ENCODE measurements at regions not wholly inside any gene's neighbourhood (a gene's known extent, or its start where the extent isn't known, plus 50 kb on each side); places are given as distances from the start of the nearest gene placed in this dataset.

- H4K20me1 ChIP-seq (ENCODE audit: insufficient read depth), result no peaks in the 10 kb centered on the region
- no peaks in the 10 kb centered on the region for H3K36me3 ChIP-seq (ENCODE audit: insufficient read depth)
- H3K27me3 ChIP-seq (ENCODE audit: insufficient read depth, low read depth), result no peaks in the 10 kb centered on the region
- no peak overlapping the region for H3K9ac ChIP-seq
- no peaks in the 10 kb centered on the region for H3K4me1 ChIP-seq (ENCODE audit: low read depth, poor library complexity, severe bottlenecking)
- no peak overlapping the region for H3K27ac ChIP-seq
- no peak overlapping the region for H3K4me2 ChIP-seq
- H3K79me2 ChIP-seq (ENCODE audit: insufficient read depth, low read depth), result no peaks in the 10 kb centered on the region
- H3K4me3 ChIP-seq (IDR thresholded peaks at IDR 0.05; ENCODE audit: insufficient read depth, low read depth, low read length), result no peak overlapping the region
- TF ChIP-seq CTCF (conservative IDR thresholded peaks at IDR 0.05; ENCODE audit: low read depth, low read length), result no peak
- no peak overlapping the region for H2AFZ ChIP-seq (ENCODE audit: low read depth)
Observed at GRCh38 chr1:221868593-221869303, 126.9 kb upstream of the DUSP10 start.

- H3K27ac ChIP-seq, result no peak overlapping the region
Observed at GRCh38 chr1:221867003-221867402, 125.1 kb upstream of the DUSP10 start.

GRCh38 chr1:221865808-221866207 lies 123.9 kb upstream of the DUSP10 start:
- Histone ChIP-seq H2AFZ (ENCODE audit: low read depth) (no peak overlapping the region), H3K36me3 (ENCODE audit: insufficient read depth) (no peaks in the 10 kb centered on the region)
- TF ChIP-seq CTCF (conservative IDR thresholded peaks at IDR 0.05; ENCODE audit: low read depth, low read length), result no peak

More at GRCh38 chr1:221867003-221867402, 125.1 kb upstream of the DUSP10 start:
- no peak for TF ChIP-seq CTCF (conservative IDR thresholded peaks at IDR 0.05; ENCODE audit: low read depth, low read length)
- no peak overlapping the region for H3K9ac ChIP-seq
- no peak overlapping the region for H3K4me3 ChIP-seq (IDR thresholded peaks at IDR 0.05; ENCODE audit: insufficient read depth, low read depth, low read length)
- no peak overlapping the region for H2AFZ ChIP-seq (ENCODE audit: low read depth)
- no peak overlapping the region for H3K4me2 ChIP-seq
- H3K27me3 ChIP-seq (ENCODE audit: insufficient read depth, low read depth), result no peaks in the 10 kb centered on the region
- no peaks in the 10 kb centered on the region for H3K4me1 ChIP-seq (ENCODE audit: low read depth, poor library complexity, severe bottlenecking)
- H3K36me3 ChIP-seq (ENCODE audit: insufficient read depth), result no peaks in the 10 kb centered on the region
- no peaks in the 10 kb centered on the region for H3K79me2 ChIP-seq (ENCODE audit: insufficient read depth, low read depth)
- no peaks in the 10 kb centered on the region for H4K20me1 ChIP-seq (ENCODE audit: insufficient read depth)

GRCh38 chr1:221863635-221864034 lies 121.7 kb upstream of the DUSP10 start:
- H3K4me3 ChIP-seq (IDR thresholded peaks at IDR 0.05; ENCODE audit: insufficient read depth, low read depth, low read length), result no peak overlapping the region
- no peak overlapping the region for H3K4me2 ChIP-seq
- no peaks in the 10 kb centered on the region for H4K20me1 ChIP-seq (ENCODE audit: insufficient read depth)
- H3K27ac ChIP-seq, result no peak overlapping the region
- no peaks in the 10 kb centered on the region for H3K79me2 ChIP-seq (ENCODE audit: insufficient read depth, low read depth)
- no peaks in the 10 kb centered on the region for H3K4me1 ChIP-seq (ENCODE audit: low read depth, poor library complexity, severe bottlenecking)
- TF ChIP-seq CTCF (conservative IDR thresholded peaks at IDR 0.05; ENCODE audit: low read depth, low read length), result no peak
- no peak overlapping the region for H3K9ac ChIP-seq
- H3K27me3 ChIP-seq (ENCODE audit: insufficient read depth, low read depth), result no peaks in the 10 kb centered on the region
- H2AFZ ChIP-seq (ENCODE audit: low read depth), result no peak overlapping the region
- H3K36me3 ChIP-seq (ENCODE audit: insufficient read depth), result no peaks in the 10 kb centered on the region

More at GRCh38 chr1:221865808-221866207, 123.9 kb upstream of the DUSP10 start:
- no peaks in the 10 kb centered on the region for H3K27me3 ChIP-seq (ENCODE audit: insufficient read depth, low read depth)
- H3K27ac ChIP-seq, result no peak overlapping the region
- no peak overlapping the region for H3K9ac ChIP-seq
- no peaks in the 10 kb centered on the region for H3K79me2 ChIP-seq (ENCODE audit: insufficient read depth, low read depth)
- H3K4me3 ChIP-seq (IDR thresholded peaks at IDR 0.05; ENCODE audit: insufficient read depth, low read depth, low read length), result no peak overlapping the region
- H3K4me2 ChIP-seq, result no peak overlapping the region
- H4K20me1 ChIP-seq (ENCODE audit: insufficient read depth), result no peaks in the 10 kb centered on the region
- H3K4me1 ChIP-seq (ENCODE audit: low read depth, poor library complexity, severe bottlenecking), result no peaks in the 10 kb centered on the region

All from KMS-11 (cell line).